Medulla oblongata (tissue), 1 donor: ENCODE measurements at regions not wholly inside any gene's neighbourhood (a gene's known extent, or its start where the extent isn't known, plus 50 kb on each side); places are given as distances from the start of the nearest gene placed in this dataset.

Source experiments
- DNase-seq: peaks from one replicate; pipeline ENCODE4 v3.0.0-alpha.2; 2015; ENCODE audit errors: extremely low spot score

DNA sequence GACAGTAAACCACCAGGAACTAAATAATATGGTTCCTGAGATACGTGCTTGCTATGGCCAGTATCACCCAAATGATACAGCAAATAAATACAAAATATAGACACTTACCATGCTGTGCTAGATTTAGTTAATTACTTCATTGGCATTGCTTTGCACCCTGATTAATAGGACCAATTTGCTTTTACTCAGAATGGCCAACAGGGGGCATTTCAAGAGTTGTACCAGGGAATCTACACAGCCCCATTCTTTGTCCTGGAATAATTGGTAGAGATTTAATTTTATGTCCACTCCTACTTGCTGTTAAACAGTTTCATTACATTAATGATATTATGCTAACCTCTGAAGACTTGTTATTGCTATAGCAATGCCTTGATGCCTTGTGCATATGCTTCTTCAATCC, 280.8 kb downstream of the RERGL start:
- DNase-seq = no peak

DNA sequence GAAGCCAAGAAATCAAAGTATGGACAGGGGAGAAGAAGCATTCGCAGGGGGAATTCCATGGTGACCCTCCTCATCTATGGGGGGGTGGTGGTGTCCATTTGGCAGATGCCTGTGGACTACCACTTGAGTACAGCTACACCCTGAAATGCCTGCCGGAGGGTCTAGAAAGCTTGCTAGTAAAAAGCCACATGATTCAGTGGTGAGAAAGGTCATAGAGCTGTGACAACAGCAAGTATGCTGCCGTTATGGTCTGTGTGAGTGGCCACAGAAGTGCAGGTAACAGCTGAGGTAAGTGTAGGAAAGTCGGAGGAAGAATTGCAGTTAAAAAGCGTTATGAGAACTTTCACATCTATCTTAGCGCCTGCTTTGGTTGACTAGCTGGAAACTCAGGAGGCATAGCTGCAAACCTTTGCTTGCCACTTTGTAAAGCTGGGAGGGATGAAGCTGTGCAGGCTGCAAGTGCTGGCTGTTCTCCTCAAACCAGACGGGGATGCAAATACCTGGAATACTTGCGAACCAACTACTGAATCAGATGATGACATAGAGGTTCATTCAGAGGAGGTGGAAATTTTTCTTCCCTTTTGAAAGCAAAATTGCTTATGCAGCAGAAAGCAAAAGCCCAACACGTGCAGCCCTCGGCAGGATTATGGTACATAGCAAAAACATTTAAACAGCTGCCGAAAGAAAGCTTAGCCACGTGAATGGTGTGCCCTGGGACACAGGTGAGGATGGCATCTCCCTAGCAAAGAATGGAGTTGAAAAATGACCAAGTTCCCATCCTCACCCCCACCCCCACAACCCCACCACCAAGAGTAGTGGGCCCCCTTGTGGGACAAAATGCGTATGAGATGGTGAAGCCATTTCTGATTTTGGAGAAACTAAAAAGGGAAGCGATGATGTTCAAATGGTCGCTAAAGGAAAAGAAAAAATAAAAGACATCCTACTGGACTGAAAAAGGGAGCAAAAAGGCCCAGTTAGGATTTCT, 287.0 kb downstream of the RERGL start:
- DNase-seq = no peak

- no peak for DNase-seq
Measured at GRCh38 chr12:17793854-17794253, 296.1 kb downstream of the RERGL start.

DNA sequence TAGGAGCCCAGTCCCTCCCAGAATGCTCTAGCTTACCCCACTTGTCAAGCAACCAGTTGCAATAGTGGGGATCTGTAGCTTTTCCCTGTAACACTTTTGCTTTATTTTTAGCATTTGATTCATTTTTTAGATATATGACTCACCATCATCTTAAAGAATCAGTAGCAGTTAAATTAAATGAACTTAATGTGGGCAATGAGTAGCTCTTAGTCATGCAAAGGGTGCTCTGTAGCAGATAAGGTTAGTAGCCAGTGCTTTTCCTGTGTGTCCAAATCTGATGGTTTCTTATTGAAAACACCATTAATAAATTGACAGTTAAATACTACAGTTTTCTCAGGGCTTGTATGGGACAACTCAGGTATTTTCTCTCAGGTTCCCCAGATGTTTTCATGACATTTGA, 311.8 kb downstream of the RERGL start:
- no peak for DNase-seq

DNA sequence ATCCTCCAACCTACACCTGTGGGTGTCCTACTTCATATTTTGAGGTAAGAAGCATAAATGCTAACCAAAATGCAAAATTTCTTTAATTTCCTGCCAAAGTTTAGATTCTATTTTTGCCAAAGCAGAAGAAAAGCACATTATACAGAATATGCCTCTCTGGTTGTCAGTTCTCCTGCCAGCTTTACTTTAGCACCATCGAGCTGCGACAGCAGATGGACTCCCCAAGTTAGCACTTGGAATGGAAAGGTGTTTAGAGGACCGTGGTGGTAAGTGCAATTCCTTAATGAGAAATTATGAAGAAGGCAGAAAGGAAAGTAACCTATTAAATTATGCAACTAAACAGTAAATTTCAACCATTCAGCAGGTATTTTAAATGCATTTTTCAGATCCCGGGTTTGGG, 326.6 kb downstream of the RERGL start:
- DNase-seq = no peak

- no peak for DNase-seq
Measured at GRCh38 chr12:17759982-17760381, 330.0 kb downstream of the RERGL start.
